MM.1S (cell line): ENCODE measurements at regions not wholly inside any gene's neighbourhood (a gene's known extent, or its start where the extent isn't known, plus 50 kb on each side); places are given as distances from the start of the nearest gene placed in this dataset.
"Not testable (repeated sequence)": the region's sequence is repeated elsewhere in the genome, so short reads cannot be mapped to it uniquely, and the experiment has no call there.

Experiments used
- EZH2 ChIP-seq: fragments of 300-600 bp; sonication (generic); optimal IDR thresholded peaks from 2 replicates; pipeline ENCODE3; 2017; ENCODE audit warnings: low read depth, mild to moderate bottlenecking, antibody characterized with exemption, low read length, mixed read lengths
- EZH2phosphoT487 ChIP-seq: fragments of 300-600 bp; sonication (generic); IDR thresholded peaks from 2 replicates; pipeline ENCODE4 v1.6.1; 2018; ENCODE audit warnings: antibody characterized with exemption, low read length
- TF ChIP-seq, protein P1 (sequence below): fragments of 300-600 bp; sonication (generic); IDR thresholded peaks from 2 replicates; pipeline ENCODE4 v1.5.1; 2016; ENCODE audit warnings: antibody characterized with exemption, low read length, mixed read lengths

DNA sequence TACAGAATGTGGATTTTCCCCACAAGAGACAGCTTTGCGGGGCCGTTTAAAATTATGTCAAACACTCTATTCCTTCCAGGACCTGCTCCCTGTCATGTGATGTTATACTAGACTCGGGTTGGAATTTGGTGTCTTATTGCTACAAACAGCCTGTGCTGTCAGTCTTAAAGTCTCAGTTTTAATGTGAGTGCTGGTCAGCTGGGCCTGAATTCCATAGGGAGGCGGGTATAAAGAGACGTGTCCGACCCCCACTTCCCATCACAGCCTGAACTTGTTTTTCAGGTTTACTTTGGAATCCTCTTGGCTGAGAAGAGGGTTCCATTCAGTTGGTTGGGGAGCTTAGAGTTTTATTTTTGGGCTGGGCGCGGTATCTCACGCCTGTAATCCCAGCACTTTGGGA lies 146.5 kb upstream of the ZNF469 start:
- TF ChIP-seq EZH2, EZH2phosphoT487: not testable (repeated sequence)
- TF ChIP-seq, protein P1, sequence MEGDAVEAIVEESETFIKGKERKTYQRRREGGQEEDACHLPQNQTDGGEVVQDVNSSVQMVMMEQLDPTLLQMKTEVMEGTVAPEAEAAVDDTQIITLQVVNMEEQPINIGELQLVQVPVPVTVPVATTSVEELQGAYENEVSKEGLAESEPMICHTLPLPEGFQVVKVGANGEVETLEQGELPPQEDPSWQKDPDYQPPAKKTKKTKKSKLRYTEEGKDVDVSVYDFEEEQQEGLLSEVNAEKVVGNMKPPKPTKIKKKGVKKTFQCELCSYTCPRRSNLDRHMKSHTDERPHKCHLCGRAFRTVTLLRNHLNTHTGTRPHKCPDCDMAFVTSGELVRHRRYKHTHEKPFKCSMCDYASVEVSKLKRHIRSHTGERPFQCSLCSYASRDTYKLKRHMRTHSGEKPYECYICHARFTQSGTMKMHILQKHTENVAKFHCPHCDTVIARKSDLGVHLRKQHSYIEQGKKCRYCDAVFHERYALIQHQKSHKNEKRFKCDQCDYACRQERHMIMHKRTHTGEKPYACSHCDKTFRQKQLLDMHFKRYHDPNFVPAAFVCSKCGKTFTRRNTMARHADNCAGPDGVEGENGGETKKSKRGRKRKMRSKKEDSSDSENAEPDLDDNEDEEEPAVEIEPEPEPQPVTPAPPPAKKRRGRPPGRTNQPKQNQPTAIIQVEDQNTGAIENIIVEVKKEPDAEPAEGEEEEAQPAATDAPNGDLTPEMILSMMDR = not testable (repeated sequence)
